HEK293T (cell line): ENCODE measurements at regions not wholly inside any gene's neighbourhood (a gene's known extent, or its start where the extent isn't known, plus 50 kb on each side); places are given as distances from the start of the nearest gene placed in this dataset.

Experiments
- BHLHE40 ChIP-seq: fragments of 450-650 bp; IDR thresholded peaks from 2 replicates; pipeline ENCODE4 v1.6.1; 2016; ENCODE audit warnings: mild to moderate bottlenecking, moderate library complexity, borderline replicate concordance
- TARDBP ChIP-seq: fragments of 450-650 bp; IDR thresholded peaks from 2 replicates; pipeline ENCODE4 v1.6.1; 2016
- ZNF384 ChIP-seq: fragments of 450-650 bp; IDR thresholded peaks from 2 replicates; pipeline ENCODE4 v1.6.1; 2016

- TF ChIP-seq TARDBP (no peak), BHLHE40 (no peak), ZNF384 (no peak)
Measured at GRCh38 chrX:114221445-114221844, 362.4 kb upstream of the HTR2C start.
